Astrocyte (in vitro differentiated cells and primary cell): ENCODE measurements at regions not wholly inside any gene's neighbourhood (a gene's known extent, or its start where the extent isn't known, plus 50 kb on each side); places are given as distances from the start of the nearest gene placed in this dataset.
A peak's percentile ranks its signal among the peaks of the same experiment; 100 is the strongest.

ENCODE experiments used
- DNase-seq: peaks from one replicate; pipeline ENCODE4 v3.0.0-alpha.2; 2010; ENCODE audit warnings: low read depth
- FAIRE-seq: peaks from 2 replicates; lab custom pipeline; 2011; peaks lifted over from hg19 to GRCh38; lab: Jason Lieb, UNC
- H2AFZ ChIP-seq: 2 replicates; pipeline ENCODE4 v1.6.0; 2012; ENCODE audit warnings: low read depth, low read length, inconsistent platforms
- H3K27ac ChIP-seq: 2 replicates; pipeline ENCODE4 v1.5.1; 2011; ENCODE audit warnings: low read depth, low read length, inconsistent platforms
- H3K27me3 ChIP-seq: 2 replicates; pipeline ENCODE4 v1.6.0; 2011; ENCODE audit warnings: low read length, inconsistent platforms; ENCODE audit not compliant: insufficient read depth
- H3K36me3 ChIP-seq: 2 replicates; pipeline ENCODE4 v1.5.1; 2011; ENCODE audit warnings: low read length, inconsistent platforms; ENCODE audit not compliant: insufficient read depth
- H3K4me1 ChIP-seq: 2 replicates; pipeline ENCODE4 v1.5.1; 2011; ENCODE audit warnings: low read length, inconsistent platforms; ENCODE audit not compliant: insufficient read depth
- H3K4me2 ChIP-seq: 2 replicates; pipeline ENCODE4 v1.6.0; 2012; ENCODE audit warnings: low read length, inconsistent platforms
- H3K4me3 ChIP-seq: 2 replicates; pipeline ENCODE4 v1.5.1; 2011; ENCODE audit warnings: low read depth, mild to moderate bottlenecking, low read length, inconsistent platforms; ENCODE audit not compliant: insufficient read depth
- H3K79me2 ChIP-seq: 2 replicates; pipeline ENCODE4 v1.6.0; 2012; ENCODE audit warnings: mild to moderate bottlenecking, low read length, inconsistent platforms; ENCODE audit not compliant: insufficient read depth
- H3K9ac ChIP-seq: 2 replicates; pipeline ENCODE4 v1.6.0; 2012; ENCODE audit warnings: mild to moderate bottlenecking, low read length, inconsistent platforms
- H3K9me3 ChIP-seq: 2 replicates; pipeline ENCODE4 v1.5.1; 2012; ENCODE audit warnings: low read depth, mild to moderate bottlenecking, low read length, inconsistent platforms; ENCODE audit not compliant: insufficient read depth
- H4K20me1 ChIP-seq: 2 replicates; pipeline ENCODE4 v1.6.0; 2012; ENCODE audit warnings: low read length, inconsistent platforms; ENCODE audit not compliant: insufficient read depth
- H3K27ac Mint-ChIP-seq: one replicate; pipeline ENCODE4 v1.8.0; 2021; ENCODE audit warnings: mild to moderate bottlenecking, mixed read lengths; ENCODE audit not compliant: unreplicated experiment
- H3K27me3 Mint-ChIP-seq: one replicate; pipeline ENCODE4 v1.8.0; 2021; ENCODE audit warnings: low read depth, mixed read lengths; ENCODE audit not compliant: unreplicated experiment
- H3K36me3 Mint-ChIP-seq: one replicate; pipeline ENCODE4 v1.8.0; 2021; ENCODE audit warnings: low read depth, mixed read lengths; ENCODE audit not compliant: unreplicated experiment
- H3K4me1 Mint-ChIP-seq: one replicate; pipeline ENCODE4 v1.8.0; 2021; ENCODE audit warnings: low read depth, mixed read lengths; ENCODE audit not compliant: unreplicated experiment
- H3K4me3 Mint-ChIP-seq: one replicate; pipeline ENCODE4 v1.8.0; 2021; ENCODE audit warnings: mild to moderate bottlenecking, moderate library complexity, mixed read lengths; ENCODE audit not compliant: unreplicated experiment
- H3K9me3 Mint-ChIP-seq: one replicate; pipeline ENCODE4 v1.8.0; 2021; ENCODE audit warnings: mild to moderate bottlenecking, mixed read lengths; ENCODE audit not compliant: unreplicated experiment
- EZH2 ChIP-seq: IDR thresholded peaks from 2 replicates; pipeline ENCODE4 v1.6.1; 2012; ENCODE audit warnings: mild to moderate bottlenecking, low read length, inconsistent platforms; ENCODE audit not compliant: insufficient read depth
- TF ChIP-seq, protein P1 (sequence below): IDR thresholded peaks from 2 replicates; pipeline ENCODE4 v1.5.1; 2011; ENCODE audit warnings: low read depth, mild to moderate bottlenecking, inconsistent platforms, low read length, moderate library complexity; ENCODE audit not compliant: insufficient read depth

DNA sequence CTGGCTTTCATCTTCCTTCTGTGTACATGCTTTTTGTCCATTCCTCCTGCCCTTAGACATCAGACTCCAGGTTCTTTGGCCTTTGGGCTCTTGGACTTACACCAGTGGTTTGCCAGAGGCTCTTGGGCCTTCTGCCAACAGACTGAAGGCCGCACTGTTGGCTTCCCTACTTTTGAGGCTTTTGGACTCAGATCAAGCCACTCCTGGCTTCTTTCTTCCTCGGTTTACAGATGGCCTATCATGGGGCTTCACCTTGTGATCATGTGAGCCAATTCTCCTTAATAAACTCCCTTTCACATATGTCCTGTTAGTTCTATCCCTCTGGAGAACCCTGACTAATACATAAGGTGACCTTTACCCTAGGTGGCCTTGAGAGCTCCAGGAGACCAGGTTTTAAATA, 189.1 kb upstream of the CCNG1 start:
- H3K9me3 Mint-ChIP-seq: no peaks in the 10 kb centered on the region

DNA sequence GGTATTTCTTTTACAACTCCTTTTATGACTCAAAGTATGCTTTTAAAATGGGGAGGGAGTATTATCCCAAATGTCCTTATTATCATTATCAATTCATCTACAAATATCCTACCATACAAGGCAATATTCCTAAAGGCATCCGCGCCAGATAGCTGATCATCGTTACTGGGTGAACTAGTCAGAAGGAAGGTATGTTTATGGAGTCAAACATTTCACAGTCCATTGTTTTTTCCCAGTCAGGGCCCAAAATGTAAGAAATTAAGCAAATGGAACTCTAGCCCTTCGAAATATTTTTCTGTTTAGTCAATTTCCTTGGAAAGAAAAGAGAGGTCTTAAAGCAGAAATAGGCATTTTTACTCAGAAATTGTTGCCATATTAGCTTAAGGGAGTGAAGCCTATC, 188.5 kb upstream of the CCNG1 start:
- Histone ChIP-seq H3K9me3 (no peaks in the 10 kb centered on the region), H4K20me1 (no peaks in the 10 kb centered on the region), H3K4me1 (peaks cover 11% of the 10 kb centered on the region), H3K27ac (peak overlapping the region; percentile 83), H3K27me3 (no peaks in the 10 kb centered on the region), H3K36me3 (no peaks in the 10 kb centered on the region), H3K4me3 (no peak overlapping the region), H3K9ac (no peak overlapping the region), H3K4me2 (peak overlapping the region; percentile 51), H3K79me2 (no peaks in the 10 kb centered on the region), H2AFZ (no peak overlapping the region)
- peak overlapping the region; percentile 30 for H3K27ac Mint-ChIP-seq
- no peaks in the 10 kb centered on the region for H3K9me3 Mint-ChIP-seq
- no peaks in the 10 kb centered on the region for H3K36me3 Mint-ChIP-seq
- peak; percentile 89 for DNase-seq
- TF ChIP-seq, protein P1, sequence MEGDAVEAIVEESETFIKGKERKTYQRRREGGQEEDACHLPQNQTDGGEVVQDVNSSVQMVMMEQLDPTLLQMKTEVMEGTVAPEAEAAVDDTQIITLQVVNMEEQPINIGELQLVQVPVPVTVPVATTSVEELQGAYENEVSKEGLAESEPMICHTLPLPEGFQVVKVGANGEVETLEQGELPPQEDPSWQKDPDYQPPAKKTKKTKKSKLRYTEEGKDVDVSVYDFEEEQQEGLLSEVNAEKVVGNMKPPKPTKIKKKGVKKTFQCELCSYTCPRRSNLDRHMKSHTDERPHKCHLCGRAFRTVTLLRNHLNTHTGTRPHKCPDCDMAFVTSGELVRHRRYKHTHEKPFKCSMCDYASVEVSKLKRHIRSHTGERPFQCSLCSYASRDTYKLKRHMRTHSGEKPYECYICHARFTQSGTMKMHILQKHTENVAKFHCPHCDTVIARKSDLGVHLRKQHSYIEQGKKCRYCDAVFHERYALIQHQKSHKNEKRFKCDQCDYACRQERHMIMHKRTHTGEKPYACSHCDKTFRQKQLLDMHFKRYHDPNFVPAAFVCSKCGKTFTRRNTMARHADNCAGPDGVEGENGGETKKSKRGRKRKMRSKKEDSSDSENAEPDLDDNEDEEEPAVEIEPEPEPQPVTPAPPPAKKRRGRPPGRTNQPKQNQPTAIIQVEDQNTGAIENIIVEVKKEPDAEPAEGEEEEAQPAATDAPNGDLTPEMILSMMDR: no peak
- TF ChIP-seq EZH2: no peak
- no peak for FAIRE-seq
- H3K4me3 Mint-ChIP-seq: no peak overlapping the region
- H3K4me1 Mint-ChIP-seq: peaks cover 13% of the 10 kb centered on the region
- H3K27me3 Mint-ChIP-seq: no peaks in the 10 kb centered on the region

More for the DNA sequence above, 189.1 kb upstream of the CCNG1 start:
- TF ChIP-seq EZH2: no peak
- TF ChIP-seq, protein P1: no peak
- FAIRE-seq: no peak
- Histone ChIP-seq H2AFZ (peak overlapping the region; percentile 60), H3K36me3 (no peaks in the 10 kb centered on the region), H3K27ac (peak overlapping the region; percentile 83), H3K4me3 (no peak overlapping the region), H3K79me2 (no peaks in the 10 kb centered on the region), H3K27me3 (no peaks in the 10 kb centered on the region), H4K20me1 (no peaks in the 10 kb centered on the region), H3K4me2 (peak overlapping the region; percentile 51), H3K9me3 (no peaks in the 10 kb centered on the region), H3K9ac (peak overlapping the region; percentile 24), H3K4me1 (peaks cover 11% of the 10 kb centered on the region)
- H3K4me1 Mint-ChIP-seq: peaks cover 13% of the 10 kb centered on the region
- DNase-seq: peak; percentile 62
- H3K27me3 Mint-ChIP-seq: no peaks in the 10 kb centered on the region
- H3K36me3 Mint-ChIP-seq: no peaks in the 10 kb centered on the region
- no peak overlapping the region for H3K4me3 Mint-ChIP-seq
- peak overlapping the region; percentile 54 for H3K27ac Mint-ChIP-seq

DNA sequence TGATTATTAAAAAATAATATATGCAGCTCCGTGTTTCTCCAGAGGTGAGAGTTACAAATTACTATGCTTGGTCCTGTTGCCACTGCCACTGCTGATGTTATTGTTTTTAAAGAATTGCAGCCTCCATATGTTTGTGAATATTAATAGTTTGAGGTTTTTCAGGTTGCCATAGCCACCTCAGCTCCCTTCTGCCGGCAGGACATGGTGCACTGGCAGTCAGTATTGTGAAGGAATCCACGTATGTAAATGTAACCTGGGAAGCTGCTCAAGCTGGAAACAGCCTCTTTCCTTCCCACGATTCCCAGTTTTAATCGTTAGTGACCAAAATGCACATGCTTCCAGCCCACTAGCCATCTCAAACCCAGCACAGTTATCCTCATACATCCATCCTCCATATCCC, 184.4 kb upstream of the CCNG1 start:
- H4K20me1 ChIP-seq: no peaks in the 10 kb centered on the region
- Mint-ChIP-seq H3K9me3 (no peaks in the 10 kb centered on the region), H3K27ac (no peak overlapping the region), H3K36me3 (no peaks in the 10 kb centered on the region), H3K27me3 (no peaks in the 10 kb centered on the region), H3K4me1 (peaks cover 12% of the 10 kb centered on the region), H3K4me3 (no peak overlapping the region)
- no peaks in the 10 kb centered on the region for H3K9me3 ChIP-seq
- H3K4me2 ChIP-seq: no peak overlapping the region
- H2AFZ ChIP-seq: no peak overlapping the region
- no peak overlapping the region for H3K9ac ChIP-seq
- H3K27ac ChIP-seq: no peak overlapping the region
- DNase-seq (no peak), FAIRE-seq (no peak)
- no peaks in the 10 kb centered on the region for H3K36me3 ChIP-seq
- TF ChIP-seq, protein P1: no peak
- no peak for TF ChIP-seq EZH2
- H3K4me1 ChIP-seq: peaks cover 8% of the 10 kb centered on the region
- H3K27me3 ChIP-seq: no peaks in the 10 kb centered on the region
- H3K79me2 ChIP-seq: no peaks in the 10 kb centered on the region
- H3K4me3 ChIP-seq: no peak overlapping the region
